ENCODE measurements at regions not wholly inside any gene's neighbourhood (a gene's known extent, or its start where the extent isn't known, plus 50 kb on each side); places are given as distances from the start of the nearest gene placed in this dataset.

DNA sequence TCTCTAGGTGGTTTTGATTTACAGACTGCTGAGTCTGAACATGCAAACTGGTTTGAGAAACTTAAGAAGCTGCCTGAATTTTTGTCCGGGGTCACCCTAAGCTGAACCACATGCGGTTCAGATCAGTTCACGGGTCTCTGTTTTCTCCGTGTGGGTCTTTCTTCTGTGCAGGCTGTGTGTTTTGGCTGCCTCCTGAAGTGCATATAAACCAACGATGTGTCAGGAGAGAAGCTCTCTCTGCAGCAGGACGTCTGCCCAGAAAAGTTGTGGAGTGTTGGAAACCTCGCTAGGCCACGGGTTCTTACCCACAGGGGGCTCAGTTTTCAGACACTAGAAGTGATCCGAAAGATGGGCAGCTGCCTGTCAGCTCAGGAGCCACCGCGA is 364.2 kb downstream of the IRX2 start:
- no peak overlapping the region for H3K9ac ChIP-seq (ENCODE audit: low read depth in 2 of 2, low read length in 2 of 2)
- TF ChIP-seq, protein P1, sequence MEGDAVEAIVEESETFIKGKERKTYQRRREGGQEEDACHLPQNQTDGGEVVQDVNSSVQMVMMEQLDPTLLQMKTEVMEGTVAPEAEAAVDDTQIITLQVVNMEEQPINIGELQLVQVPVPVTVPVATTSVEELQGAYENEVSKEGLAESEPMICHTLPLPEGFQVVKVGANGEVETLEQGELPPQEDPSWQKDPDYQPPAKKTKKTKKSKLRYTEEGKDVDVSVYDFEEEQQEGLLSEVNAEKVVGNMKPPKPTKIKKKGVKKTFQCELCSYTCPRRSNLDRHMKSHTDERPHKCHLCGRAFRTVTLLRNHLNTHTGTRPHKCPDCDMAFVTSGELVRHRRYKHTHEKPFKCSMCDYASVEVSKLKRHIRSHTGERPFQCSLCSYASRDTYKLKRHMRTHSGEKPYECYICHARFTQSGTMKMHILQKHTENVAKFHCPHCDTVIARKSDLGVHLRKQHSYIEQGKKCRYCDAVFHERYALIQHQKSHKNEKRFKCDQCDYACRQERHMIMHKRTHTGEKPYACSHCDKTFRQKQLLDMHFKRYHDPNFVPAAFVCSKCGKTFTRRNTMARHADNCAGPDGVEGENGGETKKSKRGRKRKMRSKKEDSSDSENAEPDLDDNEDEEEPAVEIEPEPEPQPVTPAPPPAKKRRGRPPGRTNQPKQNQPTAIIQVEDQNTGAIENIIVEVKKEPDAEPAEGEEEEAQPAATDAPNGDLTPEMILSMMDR (IDR thresholded peaks at IDR 0.05) = no peak
- no peaks in the 10 kb centered on the region for H3K27me3 ChIP-seq
- intact Hi-C loops (cut with DNase I) = no loop called here
- H3K9me3 ChIP-seq = no peaks in the 10 kb centered on the region
- H3K36me3 ChIP-seq = no peaks in the 10 kb centered on the region
- no peak for DNase-seq
- H3K4me3 ChIP-seq = no peak overlapping the region
- no peaks in the 10 kb centered on the region for H3K4me1 ChIP-seq
- no peak overlapping the region for H3K27ac ChIP-seq

- no peaks in the 10 kb centered on the region for H3K27me3 ChIP-seq
- no peak for DNase-seq
- no peak overlapping the region for H3K27ac ChIP-seq
- H3K4me1 ChIP-seq = no peaks in the 10 kb centered on the region
- no peak overlapping the region for H3K4me3 ChIP-seq
- TF ChIP-seq, protein P1 (IDR thresholded peaks at IDR 0.05) = no peak
- H3K36me3 ChIP-seq = no peaks in the 10 kb centered on the region
- H3K9me3 ChIP-seq = no peaks in the 10 kb centered on the region
- intact Hi-C loops (cut with DNase I) = no loop called here
- no peak overlapping the region for H3K9ac ChIP-seq (ENCODE audit: low read depth in 2 of 2, low read length in 2 of 2)
Observed at GRCh38 chr5:2385818-2386217, 365.7 kb downstream of the IRX2 start.

DNA sequence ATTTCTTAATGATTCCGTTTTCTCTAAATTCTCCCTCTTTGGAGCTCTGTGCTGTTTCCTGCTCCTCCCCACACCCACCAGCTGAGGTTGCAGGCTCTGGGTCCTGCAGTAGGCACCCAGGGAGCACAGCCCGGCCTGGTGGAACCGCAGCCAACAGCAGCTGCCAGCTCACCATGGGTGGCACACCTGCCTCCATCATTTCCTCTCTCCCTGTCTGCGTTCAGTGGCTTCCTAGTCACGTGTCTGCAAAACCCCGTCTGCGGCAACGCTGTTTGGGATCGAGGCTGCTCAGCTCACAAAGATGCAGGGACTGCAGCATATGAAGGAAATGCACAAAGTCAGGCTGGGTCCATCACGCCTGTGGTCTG is 367.8 kb downstream of the IRX2 start:
- H3K9ac ChIP-seq (ENCODE audit: low read depth in 2 of 2, low read length in 2 of 2) = no peak overlapping the region
- H3K27me3 ChIP-seq = no peaks in the 10 kb centered on the region
- TF ChIP-seq, protein P1 (IDR thresholded peaks at IDR 0.05) = no peak
- intact Hi-C loops (cut with DNase I) = no loop called here
- H3K4me3 ChIP-seq = no peak overlapping the region
- no peaks in the 10 kb centered on the region for H3K9me3 ChIP-seq
- H3K4me1 ChIP-seq = no peaks in the 10 kb centered on the region
- no peaks in the 10 kb centered on the region for H3K36me3 ChIP-seq
- no peak overlapping the region for H3K27ac ChIP-seq
- DNase-seq = no peak

DNA sequence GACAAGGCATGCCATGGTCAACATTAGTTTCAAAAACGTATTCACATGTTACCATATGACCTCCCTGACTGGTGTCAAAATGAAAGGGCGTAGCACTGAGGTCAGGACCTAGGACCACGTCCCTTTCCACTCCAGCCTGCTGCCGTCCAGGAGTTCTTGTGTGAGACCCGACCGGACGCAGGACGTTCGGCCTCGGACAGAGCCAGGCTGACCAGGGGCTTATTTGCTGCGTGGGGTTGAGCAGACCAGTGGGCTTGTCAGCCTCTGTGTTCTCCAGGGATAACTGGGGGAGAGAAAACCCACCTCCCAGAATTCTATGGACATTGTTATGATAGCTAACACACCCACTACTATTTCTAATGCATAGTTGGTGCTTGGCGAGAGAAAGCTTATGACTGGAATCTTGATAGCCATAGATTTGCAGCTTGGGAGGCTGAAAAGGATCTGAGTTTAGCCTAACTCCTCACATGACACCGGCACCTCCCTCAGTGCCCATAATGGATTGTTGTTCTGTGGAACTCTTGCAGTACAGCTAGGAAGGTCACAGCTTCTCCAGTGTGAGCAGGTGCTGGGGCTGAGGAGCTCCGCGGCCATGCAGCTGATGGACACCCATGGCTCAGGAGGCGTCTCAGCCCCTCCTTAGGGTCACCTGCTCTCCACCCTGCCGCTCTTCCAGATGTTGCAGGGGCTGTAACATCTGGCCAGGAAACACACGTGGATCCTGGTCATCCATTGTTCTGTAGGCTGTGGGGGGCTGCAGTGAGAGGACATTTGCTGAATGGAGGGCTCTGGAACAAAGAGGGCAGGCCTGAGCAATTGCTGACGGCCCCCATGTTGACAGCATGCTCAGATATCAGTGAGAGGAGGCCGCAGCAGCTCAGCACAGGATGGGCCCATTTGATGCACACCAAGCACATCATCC is 368.4 kb downstream of the IRX2 start:
- Histone ChIP-seq H3K27ac (no peak overlapping the region), H3K27me3 (no peaks in the 10 kb centered on the region), H3K9ac (ENCODE audit: low read depth in 2 of 2, low read length in 2 of 2) (no peak overlapping the region), H3K36me3 (no peaks in the 10 kb centered on the region), H3K4me3 (no peak overlapping the region), H3K9me3 (no peaks in the 10 kb centered on the region), H3K4me1 (no peaks in the 10 kb centered on the region)
- TF ChIP-seq, protein P1 (IDR thresholded peaks at IDR 0.05) = no peak
- intact Hi-C loops (cut with DNase I) = no loop called here
- no peak for DNase-seq

DNA sequence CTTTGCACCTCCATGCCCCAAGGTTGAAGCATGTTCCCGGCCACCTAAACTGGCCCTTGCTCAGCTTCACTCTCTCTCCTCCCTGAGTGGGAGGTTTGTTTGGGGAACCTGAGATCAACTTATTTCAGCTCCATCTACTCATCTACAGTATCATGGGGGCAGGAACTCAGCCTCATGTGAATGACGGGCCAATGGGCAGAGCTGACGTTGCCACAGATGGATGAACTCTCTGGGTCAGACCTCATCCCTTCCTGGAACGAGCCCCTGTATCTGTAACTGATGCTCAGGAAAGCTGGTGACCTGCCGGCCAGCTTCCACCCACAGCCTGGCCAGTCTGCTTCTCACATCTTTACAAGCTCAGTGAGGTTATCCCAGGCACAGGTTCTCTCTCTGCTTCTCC is 369.6 kb downstream of the IRX2 start:
- Histone ChIP-seq H3K36me3 (no peaks in the 10 kb centered on the region), H3K4me3 (no peak overlapping the region), H3K4me1 (no peaks in the 10 kb centered on the region), H3K27ac (no peak overlapping the region), H3K9me3 (no peaks in the 10 kb centered on the region), H3K27me3 (no peaks in the 10 kb centered on the region), H3K9ac (ENCODE audit: low read depth in 2 of 2, low read length in 2 of 2) (no peak overlapping the region)
- TF ChIP-seq, protein P1 (IDR thresholded peaks at IDR 0.05) = no peak
- intact Hi-C loops (cut with DNase I) = no loop called here
- no peak for DNase-seq

Data from colonic mucosa (tissue), 4 donors.